ENCODE measurements at regions not wholly inside any gene's neighbourhood (a gene's known extent, or its start where the extent isn't known, plus 50 kb on each side); places are given as distances from the start of the nearest gene placed in this dataset.

- no peak for DNase-seq
Measured at GRCh38 chr16:86917471-86918365, 339.4 kb downstream of the FOXL1 start.

- no peak for DNase-seq
Measured at GRCh38 chr16:86918637-86919036, 340.3 kb downstream of the FOXL1 start.

GRCh38 chr16:86919078-86919477, 340.7 kb downstream of the FOXL1 start:
- no peak for DNase-seq

DNA sequence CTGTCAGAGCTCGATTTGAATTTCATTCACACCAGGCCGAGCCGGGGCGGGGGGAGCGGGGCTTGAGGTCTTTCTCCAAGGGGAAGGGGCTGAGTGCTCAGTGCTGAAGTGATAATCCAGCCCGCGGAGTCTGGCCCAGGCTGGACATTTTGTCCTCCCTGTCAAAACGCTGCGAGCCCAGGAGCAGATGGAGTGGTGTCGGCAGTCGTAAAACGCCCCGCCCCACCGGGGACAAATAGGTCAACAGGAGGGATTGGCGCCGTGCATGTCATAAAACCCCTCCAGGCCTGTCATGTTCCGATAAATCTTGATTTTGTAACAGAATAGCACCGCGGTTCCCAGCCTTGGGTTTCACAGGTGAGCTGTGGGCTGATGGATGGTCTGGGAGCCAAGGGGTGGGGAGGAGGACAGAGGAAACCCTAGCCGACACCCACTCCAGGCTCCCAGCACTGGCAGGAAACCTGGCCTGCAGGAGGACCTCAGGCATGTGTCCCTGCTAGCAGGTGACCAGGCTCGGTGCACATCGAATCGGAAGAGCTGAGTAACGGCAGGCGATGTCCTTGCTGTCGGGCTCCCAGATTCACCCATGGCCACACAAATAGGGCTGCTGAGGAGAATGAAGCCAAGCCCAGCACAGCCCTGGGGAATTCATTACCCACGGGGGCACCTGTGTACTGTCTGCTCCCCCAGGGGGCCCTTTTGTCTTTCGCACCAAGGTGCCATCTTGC, 341.4 kb downstream of the FOXL1 start:
- no peak for DNase-seq

- DNase-seq = no peak
Measured at GRCh38 chr16:86921289-86921688, 342.9 kb downstream of the FOXL1 start.

DNA sequence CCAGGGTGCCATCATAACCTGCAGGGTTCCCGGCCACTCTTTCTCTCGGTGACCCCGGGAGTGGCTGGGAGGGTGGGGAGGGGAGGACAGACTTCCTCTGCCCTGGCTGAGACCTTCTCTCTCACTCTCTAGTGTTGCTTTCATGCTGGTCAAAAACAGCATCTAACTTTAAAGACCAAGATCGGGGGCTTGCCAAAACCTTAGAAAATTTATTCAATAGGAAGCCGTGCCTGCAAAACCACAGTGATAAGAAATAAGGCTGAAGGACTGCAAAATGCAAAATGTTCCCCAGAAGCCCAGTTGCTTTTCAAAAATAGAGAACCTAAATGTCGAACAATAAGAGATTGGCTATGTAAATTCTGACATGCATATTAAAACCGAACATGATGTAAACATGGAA, 344.0 kb downstream of the FOXL1 start:
- no peak for DNase-seq

DNA sequence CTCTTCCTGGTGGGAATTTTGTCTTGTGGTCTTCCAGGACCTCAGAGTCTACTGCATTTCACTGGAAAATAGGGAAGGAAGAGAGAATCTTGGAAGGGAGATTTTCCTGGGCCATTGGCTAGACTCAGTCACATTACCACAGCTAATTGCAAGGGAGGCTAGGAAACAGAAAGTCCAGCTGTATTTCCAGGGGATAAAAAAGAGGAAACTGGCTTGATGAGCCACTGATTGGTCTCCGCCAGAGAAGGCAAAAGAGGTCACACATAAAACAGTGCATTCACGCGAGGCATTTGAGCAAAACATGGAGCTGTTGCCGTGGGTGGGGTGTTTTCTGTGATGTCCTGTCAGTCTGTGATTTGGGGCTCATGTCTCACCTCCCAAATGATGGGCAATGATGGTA, 345.3 kb downstream of the FOXL1 start:
- no peak for DNase-seq

- no peak for DNase-seq
Measured at GRCh38 chr16:86924537-86924936, 346.2 kb downstream of the FOXL1 start.

DNA sequence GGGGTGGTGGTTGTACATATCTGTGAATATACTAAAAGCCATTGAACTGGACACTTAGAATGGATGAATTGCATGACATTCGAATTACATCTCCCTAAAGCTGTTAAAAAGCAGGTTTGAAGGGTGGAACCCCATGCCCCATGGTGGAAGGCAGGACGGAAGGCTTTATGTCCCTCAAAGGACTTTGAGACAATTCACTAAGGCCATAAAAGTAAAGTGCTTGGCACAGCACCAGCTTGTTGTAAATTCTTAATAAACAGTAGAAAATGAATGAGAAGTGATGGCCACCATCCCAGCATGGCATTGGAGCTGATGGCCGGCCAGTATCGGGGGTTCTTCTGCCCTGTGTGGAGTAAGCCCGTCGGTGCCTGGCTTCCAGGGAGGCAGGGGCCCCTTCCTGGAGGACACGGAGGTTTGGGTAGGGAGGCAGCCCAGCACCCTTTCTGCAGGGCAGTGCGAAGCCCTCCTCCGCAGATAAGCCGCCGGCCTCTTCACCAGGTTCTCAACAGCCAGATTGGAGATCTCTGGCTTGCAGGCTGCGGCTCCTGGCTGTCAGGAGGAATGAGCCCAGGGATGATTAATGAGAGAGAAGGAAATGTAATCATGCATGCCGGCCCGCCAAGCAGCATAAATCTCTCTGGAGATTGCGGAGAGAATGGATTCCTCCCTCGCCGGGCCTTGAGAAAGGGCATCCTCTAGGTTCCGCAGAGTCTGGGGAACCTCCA, 346.9 kb downstream of the FOXL1 start:
- DNase-seq = no peak

GRCh38 chr16:86926181-86927094, 348.1 kb downstream of the FOXL1 start:
- DNase-seq = no peak

- DNase-seq = no peak
Measured at GRCh38 chr16:86927699-86928098, 349.4 kb downstream of the FOXL1 start.

DNA sequence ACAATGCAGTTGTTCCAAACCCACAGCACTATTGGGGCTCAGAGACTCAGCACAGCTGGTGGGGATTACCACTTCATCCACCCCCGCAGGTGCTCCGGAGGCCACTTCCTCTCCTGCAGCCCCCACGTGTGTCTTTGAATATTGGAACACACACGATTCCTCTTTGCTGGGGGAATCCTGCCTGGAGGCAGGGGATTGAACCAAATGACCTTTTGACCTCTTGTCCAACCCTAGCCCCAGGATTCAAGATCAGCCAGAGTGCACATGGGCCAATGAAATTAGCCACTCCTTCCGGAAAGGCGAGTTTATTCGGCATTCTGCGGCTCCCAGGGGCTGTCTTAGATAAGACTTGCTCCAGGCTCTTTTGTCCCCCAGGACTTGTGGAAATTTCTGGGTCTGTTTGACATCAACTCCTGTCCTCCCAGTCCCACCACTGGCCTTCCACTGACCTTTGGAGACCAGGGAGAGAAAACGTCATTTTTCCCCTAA, 350.2 kb downstream of the FOXL1 start:
- no peak for DNase-seq

- no peak for DNase-seq
Measured at GRCh38 chr16:86929057-86929871, 350.9 kb downstream of the FOXL1 start.

DNA sequence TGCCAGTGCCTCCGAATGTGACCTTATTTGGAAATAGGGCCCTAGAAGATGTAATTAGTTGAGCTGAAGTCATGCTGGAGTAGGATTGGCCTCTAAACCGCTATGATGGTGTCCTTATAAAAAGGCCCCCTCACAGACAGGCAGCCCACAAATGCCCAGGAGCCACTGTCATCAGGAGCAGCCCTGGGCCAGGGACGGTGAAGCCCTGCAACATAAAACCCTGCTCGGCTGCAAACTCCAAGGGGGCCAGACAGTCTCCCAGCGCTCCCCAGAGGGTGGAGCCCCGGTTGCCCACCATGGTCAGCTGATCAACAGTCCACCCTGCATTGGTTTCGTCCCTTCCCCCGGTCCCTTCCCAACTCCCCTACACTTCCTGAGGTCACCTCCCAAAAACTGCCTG, 351.7 kb downstream of the FOXL1 start:
- DNase-seq = no peak

- DNase-seq = no peak
Measured at GRCh38 chr16:86930663-86931373, 352.5 kb downstream of the FOXL1 start.

DNA sequence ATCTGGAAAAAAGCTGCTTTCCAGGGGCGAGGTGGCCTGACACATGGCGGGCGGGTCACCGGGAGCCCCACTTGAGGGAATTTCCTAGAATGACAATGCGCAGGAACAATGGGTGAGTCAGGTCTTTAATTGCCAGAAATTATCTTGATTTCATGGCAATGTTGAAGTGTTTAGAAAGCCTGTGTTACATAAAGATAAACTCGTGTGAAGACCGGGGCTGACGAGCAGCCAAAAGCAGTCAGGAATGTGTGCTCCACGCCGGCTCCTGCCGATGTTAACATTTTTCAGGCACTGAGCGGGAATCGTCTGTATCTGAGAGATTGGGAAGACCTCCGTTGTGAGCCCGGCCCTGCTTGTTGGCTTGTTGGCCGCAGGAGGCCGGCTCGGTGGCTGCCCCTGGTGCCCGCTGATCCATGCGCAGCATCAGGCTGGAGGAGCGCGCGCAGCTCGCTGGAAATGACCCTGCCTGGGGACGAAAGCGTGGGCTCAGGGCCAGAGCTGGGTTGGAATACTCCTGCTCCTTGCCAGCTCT, 353.1 kb downstream of the FOXL1 start:
- DNase-seq = peak; percentile 59

DNA sequence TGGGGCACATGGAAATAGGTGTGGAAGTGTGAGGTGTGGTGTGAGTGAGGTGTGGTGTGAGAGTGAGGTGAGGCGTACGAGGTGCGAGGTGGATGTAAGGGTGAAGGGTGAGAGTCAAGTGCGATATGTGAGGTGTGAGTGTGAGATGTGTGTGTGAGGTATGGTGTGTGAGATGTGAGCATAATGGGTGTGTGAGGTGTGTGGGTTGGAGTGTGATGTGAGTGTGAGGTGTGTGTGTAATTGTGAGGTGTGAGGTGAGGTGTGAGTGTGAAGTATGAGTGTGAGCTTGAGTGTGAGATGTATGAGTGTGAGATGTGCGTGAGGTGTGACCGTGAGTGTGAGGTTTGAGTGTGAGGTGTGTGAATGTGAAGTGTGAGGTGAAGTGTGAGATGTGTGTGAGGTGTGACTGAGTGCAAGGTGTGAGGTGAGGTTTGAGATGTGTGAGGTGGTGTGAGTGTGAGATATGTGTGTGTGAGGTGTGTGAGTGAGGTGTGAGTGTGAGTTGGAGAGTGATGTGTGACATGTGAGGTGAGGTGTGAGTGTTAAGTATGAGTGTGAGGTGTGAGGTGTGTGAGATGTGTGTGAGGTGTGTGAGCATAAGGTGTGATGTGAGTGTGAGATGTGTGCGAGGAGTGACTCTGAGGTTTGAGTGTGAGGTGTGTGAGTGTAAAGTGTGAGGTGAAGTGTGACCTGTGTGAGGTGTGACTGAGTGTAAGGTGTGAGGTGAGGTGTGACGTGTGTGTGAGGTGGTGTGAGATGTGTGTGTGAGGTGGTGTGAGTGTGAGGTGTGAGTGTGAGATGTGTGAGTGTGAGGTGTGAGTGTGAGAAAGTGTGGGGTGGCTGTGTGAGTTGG, 354.0 kb downstream of the FOXL1 start:
- no peak for DNase-seq

GRCh38 chr16:86934581-86935375, 356.4 kb downstream of the FOXL1 start:
- DNase-seq = no peak

GRCh38 chr16:86939609-86940008, 361.3 kb downstream of the FOXL1 start:
- DNase-seq = no peak
